ENCODE measurements at regions not wholly inside any gene's neighbourhood (a gene's known extent, or its start where the extent isn't known, plus 50 kb on each side); places are given as distances from the start of the nearest gene placed in this dataset.

DNA sequence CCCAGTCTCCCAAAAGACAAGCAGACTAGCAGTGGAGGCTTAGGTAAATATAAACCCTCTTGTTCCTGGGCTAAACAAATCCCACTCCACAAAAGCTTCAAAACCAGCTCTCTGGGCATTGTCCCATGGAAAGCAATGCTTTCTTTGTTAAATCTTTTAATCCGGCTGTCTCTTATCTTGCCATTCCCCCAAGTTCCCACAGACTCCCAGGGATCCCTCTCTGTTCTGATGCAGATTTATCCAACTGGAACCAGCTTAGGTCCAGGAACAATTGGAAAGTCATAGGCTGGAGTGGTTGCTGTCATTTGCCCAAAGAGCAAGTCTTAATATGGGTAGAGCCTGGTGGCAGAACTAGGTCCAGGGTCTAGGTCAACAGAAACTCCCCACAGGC is 110.1 kb upstream of the ATP1A1 start:
- no peak for DNase-seq (ENCODE audit: low read depth)

- DNase-seq (ENCODE audit: low read depth) = no peak
These were observed 106.8 kb upstream of the ATP1A1 start for GRCh38 chr1:116265931-116266863.

- DNase-seq (ENCODE audit: low read depth) = no peak
These were observed 106.2 kb upstream of the ATP1A1 start for GRCh38 chr1:116266864-116267212.

DNA sequence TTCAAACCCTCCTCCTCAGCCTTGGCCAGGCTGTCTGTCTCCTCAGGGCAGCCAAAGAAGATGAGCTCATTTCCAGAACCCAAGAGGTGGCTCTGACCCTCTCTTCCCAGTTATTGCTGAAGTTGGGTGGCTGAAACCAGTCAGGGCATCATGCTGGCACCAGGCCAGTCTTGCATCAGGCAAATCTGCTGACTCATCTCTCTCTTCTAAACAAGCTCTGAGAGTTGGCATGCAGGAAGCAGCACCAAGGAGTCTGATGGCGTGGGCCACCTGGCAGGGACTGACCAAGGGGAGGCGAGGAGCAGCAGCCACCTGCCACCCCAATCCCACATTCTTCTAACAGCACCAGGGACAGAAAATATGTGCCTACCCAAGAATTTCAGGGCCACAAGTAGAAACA is 104.8 kb upstream of the ATP1A1 start:
- DNase-seq (ENCODE audit: low read depth) = peak; percentile 25

DNA sequence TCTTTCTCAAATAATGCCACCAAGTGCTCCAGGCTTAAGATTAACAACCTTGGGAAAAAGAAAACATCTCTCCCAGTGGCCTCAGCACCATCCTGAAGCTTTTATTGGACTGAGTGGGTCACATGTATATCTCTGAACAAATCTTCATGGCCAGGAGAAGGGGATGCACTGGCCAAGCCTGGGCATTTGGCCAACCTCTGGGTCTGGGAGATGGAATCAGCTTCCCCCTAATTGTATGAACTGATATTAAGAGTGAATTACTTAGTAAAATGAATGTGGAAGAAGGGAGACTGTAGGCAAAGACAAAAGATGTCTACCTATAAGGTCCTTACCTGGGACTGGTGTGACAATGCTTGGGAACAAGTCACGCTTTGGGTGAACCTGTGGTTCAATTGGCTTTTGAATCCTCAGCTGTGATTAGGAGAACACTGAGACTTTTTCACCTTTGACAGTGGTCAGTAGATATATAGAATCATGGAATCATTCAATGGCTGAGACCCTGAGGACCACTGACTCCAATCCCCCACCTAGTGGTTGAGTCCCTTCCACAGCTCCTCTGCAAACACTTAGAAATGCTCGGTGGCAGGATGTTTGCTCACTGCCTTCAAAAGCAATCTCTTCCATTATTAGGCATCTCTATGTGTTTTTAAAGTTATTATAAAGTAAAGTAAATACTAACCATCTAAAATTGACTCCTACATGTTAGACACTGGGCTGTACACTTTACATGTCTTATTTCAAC is 102.6 kb upstream of the ATP1A1 start:
- no peak for DNase-seq (ENCODE audit: low read depth)

DNA sequence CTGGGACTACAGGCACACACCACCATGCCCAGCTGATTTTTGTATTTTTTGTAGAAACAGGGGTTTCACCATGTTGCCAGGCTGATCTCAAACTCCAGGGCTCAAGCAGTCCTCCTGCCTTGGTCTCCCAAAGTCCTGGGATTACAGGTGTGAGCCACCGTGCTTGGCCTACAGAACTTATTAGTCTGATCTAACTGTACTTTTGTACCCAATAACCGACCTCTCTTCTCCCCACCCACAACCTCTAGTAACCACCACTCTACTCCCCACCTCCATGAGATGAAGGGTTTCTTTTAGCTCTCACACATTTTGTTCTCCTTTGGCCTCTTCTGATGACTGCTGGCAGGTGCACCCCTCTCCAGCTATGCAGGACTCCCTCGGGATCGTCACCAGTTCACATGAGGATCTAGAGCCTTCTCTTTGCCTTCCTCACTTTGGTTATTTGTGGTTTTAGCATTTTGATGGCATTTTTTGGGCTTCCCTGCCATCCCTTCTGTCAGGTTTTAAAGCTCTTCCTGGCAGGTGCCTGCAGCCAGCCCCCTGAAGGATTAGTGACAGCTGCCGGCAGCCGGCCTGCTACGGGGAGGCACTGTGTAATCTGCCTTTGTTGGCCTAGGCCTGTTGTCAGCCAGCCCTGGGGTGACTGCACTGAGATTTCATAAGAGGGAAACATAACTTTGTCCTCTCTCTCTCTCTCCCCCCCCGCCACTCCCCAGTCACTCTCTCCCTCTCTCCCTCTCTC is 99.8 kb upstream of the ATP1A1 start:
- no peak for DNase-seq (ENCODE audit: low read depth)

DNA sequence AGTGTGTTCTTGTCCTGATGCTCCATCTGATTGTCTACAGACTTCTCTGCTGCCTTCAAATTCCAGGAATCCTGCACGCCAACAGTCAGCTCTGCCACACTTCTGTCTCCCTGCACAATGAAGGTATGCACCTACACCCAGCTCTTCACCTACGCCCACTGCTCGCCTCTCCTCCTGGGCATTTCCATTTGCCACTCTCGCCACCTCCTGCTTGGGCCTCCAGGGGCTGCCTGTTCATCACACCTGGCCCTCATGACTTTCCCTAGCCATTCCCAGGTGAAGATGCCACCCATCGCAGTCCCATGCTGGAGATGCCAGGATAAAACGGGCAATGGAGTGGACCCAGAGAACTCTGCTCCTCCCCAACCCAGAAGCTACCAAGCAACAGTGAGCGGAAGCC is 96.5 kb upstream of the ATP1A1 start:
- DNase-seq (ENCODE audit: low read depth) = no peak

DNA sequence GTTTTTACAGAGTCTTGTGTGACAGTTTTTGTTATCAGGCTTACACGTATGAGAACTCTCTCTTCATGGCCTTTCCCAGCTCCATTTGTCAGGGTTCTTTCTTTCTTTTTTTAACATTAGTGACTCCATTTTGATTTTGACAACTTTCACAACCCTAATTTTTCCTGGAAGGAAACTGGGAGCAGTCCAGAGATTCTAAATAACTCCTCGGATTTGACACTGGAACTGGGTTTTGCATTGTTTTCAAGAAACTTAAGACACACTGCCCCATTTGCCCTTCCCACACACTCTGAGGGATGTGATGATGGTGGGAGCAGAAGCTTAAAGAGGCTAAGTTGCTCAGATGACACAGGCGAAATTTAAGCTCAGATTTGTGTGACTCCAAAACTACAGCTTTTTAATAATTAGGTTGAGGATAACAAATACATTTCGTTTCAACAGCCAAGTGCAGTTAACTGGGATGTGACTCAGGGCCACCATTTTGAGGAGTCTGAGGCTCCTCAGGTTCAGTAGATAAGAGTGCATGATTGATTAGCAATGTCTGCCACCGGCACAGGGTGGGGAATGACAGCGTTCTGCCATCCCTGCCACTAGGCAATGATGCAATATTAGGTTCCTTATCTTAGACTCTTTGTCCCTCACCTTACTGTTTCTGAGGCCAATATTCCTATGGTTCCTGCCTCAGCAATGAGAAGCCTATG is 95.1 kb upstream of the ATP1A1 start:
- no peak for DNase-seq (ENCODE audit: low read depth)

- no peak for DNase-seq (ENCODE audit: low read depth)
These were observed 94.5 kb upstream of the ATP1A1 start for GRCh38 chr1:116278541-116278866.

- no peak for DNase-seq (ENCODE audit: low read depth)
These were observed 93.3 kb upstream of the ATP1A1 start for GRCh38 chr1:116279715-116280114.

- DNase-seq (ENCODE audit: low read depth) = no peak
These were observed 88.1 kb upstream of the ATP1A1 start for GRCh38 chr1:116284819-116285390.

DNA sequence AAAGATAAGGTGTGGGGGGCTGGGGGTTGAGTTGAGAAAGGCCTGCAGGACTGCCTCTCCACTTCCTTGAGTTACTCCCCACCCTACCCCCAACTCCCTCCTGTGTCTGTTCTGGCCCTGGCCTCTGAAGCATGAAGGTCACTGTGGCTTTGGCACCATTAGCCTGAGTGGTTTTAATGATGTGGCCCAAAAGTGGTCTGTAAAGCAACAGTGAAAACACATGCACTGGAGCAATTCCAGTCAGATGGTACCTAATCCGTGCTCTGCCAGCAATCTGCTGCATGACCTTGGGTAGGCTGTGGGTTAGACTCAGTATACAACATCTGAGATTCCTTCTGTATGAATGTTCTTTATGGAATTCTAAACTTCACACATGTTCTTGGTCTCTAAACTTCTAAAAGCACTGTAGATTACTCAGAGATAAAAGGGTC is 86.5 kb upstream of the ATP1A1 start:
- DNase-seq (ENCODE audit: low read depth) = peak; percentile 85

- no peak for DNase-seq (ENCODE audit: low read depth)
These were observed 85.5 kb upstream of the ATP1A1 start for GRCh38 chr1:116287341-116288200.

DNA sequence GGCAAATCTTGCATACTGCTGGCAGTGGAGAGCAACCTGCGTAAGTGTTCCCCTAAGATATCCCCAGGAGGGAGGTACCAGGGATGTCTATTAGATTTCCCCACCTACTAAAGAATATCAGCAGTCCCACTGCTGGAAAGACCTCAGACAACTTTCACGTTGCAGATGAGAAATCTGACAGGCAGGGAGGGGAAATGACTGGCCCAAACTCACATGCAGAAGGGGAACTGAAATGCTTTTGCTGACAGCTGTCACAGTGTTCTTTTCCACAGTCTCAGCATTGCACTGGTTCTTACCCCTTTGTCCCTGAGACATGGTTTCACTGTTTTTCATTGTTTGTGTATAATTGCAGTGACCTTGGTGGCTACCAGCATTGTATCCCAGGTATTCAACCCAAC is 84.8 kb upstream of the ATP1A1 start:
- DNase-seq (ENCODE audit: low read depth) = no peak

DNA sequence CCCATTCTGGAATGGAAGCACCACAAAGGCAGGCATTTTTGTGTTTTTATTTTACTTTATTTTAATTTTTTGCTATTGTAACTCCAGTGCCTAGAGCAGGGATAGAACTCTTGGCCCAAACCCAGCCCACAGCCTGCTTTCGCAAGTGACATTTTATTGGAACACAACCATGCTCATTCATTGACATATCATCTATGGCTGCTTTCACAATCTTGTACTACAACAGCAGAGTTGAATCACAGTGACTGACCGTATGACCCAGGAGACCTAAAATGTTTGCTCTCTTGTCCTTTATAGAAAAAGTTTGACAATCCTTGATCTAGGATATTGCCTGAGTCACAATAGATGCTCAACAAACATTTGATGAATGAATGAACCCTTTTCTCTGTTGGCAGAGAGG is 83.9 kb upstream of the ATP1A1 start:
- no peak for DNase-seq (ENCODE audit: low read depth)

GRCh38 chr1:116290085-116290705 is 82.8 kb upstream of the ATP1A1 start:
- DNase-seq (ENCODE audit: low read depth) = peak; percentile 8

DNA sequence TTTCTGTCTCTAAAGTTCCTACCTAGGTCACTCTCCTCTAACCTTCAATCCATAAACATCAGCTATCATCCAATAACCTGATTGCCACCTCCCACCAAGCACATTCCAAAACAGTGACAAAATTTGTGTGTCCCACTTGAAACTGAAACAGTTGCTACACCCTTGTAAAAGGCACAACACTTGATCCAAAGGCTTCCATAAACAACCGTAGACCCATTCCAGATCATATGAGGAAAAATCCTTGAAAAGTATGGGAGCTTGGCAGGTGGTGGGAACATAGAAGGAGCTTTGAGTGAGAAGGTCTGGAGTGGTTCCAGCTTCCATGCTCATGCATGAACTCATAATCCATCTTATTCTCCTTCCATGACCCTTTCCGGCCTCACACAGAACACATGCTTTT is 82.0 kb upstream of the ATP1A1 start:
- DNase-seq (ENCODE audit: low read depth) = no peak

- DNase-seq (ENCODE audit: low read depth) = no peak
These were observed 79.9 kb upstream of the ATP1A1 start for GRCh38 chr1:116292929-116293725.

GRCh38 chr1:116297495-116298212 is 75.4 kb upstream of the ATP1A1 start:
- DNase-seq (ENCODE audit: low read depth) = no peak
